IgD-negative memory B cell (primary cell): ENCODE measurements at regions not wholly inside any gene's neighbourhood (a gene's known extent, or its start where the extent isn't known, plus 50 kb on each side); places are given as distances from the start of the nearest gene placed in this dataset.
"Not testable (repeated sequence)": the region's sequence is repeated elsewhere in the genome, so short reads cannot be mapped to it uniquely, and the experiment has no call there.

ENCODE experiments used
- H3K27ac Mint-ChIP-seq, 3 donors: one replicate each; pipeline ENCODE4 v1.8.0; 2020 to 2022; ENCODE audit warnings: mild to moderate bottlenecking in 3 of 3, mixed read lengths in 3 of 3, moderate library complexity in 1 of 3
- H3K27me3 Mint-ChIP-seq: one replicate; pipeline ENCODE4 v1.8.0; 2021; ENCODE audit warnings: mixed read lengths
- H3K36me3 Mint-ChIP-seq: one replicate; pipeline ENCODE4 v1.8.0; 2020; ENCODE audit warnings: mild to moderate bottlenecking, mixed read lengths
- H3K4me1 Mint-ChIP-seq, 3 donors: one replicate each; pipeline ENCODE4 v1.8.0; 2020 to 2022; ENCODE audit warnings: mixed read lengths in 3 of 3, mild to moderate bottlenecking in 1 of 3
- H3K4me3 Mint-ChIP-seq, 4 donors: one replicate each; pipeline ENCODE4 v1.8.0; 2020 to 2022; ENCODE audit warnings: mild to moderate bottlenecking in 4 of 4, mixed read lengths in 4 of 4, moderate library complexity in 3 of 4
- H3K9me3 Mint-ChIP-seq, 3 donors: one replicate each; pipeline ENCODE4 v1.8.0; 2020 to 2021; ENCODE audit warnings: mixed read lengths in 3 of 3, mild to moderate bottlenecking in 1 of 3

- H3K27ac Mint-ChIP-seq: no peak overlapping the region
- no peak overlapping the region for H3K4me3 Mint-ChIP-seq
- H3K4me1 Mint-ChIP-seq: no peaks in the 10 kb centered on the region
- H3K27me3 Mint-ChIP-seq: no peaks in the 10 kb centered on the region
- H3K36me3 Mint-ChIP-seq: no peaks in the 10 kb centered on the region
- peaks cover 0 to 11% (median 1%) of the 10 kb centered on the region in 3 donors for H3K9me3 Mint-ChIP-seq
Measured at GRCh38 chr5:51712201-51712600, 329.0 kb downstream of the ISL1 start.

GRCh38 chr5:51715445-51715844, 332.2 kb downstream of the ISL1 start:
- H3K9me3 Mint-ChIP-seq: peaks cover 0 to 11% (median 1%) of the 10 kb centered on the region in 3 donors
- H3K4me1 Mint-ChIP-seq, H3K4me3 Mint-ChIP-seq, H3K36me3 Mint-ChIP-seq, H3K27ac Mint-ChIP-seq, H3K27me3 Mint-ChIP-seq: not testable (repeated sequence)

GRCh38 chr5:51731421-51732029, 348.3 kb downstream of the ISL1 start:
- Mint-ChIP-seq H3K9me3 (peaks cover 4 to 22% (median 11%) of the 10 kb centered on the region in 3 donors), H3K27me3 (no peaks in the 10 kb centered on the region), H3K27ac (no peak overlapping the region)

GRCh38 chr5:51732304-51732703, 349.1 kb downstream of the ISL1 start:
- H3K27ac Mint-ChIP-seq: no peak overlapping the region

More at GRCh38 chr5:51731421-51732029, 348.3 kb downstream of the ISL1 start:
- no peak overlapping the region for H3K4me3 Mint-ChIP-seq
- H3K4me1 Mint-ChIP-seq: peaks cover 0 to 2% (median 0%) of the 10 kb centered on the region in 3 donors
- peaks cover 1% of the 10 kb centered on the region for H3K36me3 Mint-ChIP-seq

GRCh38 chr5:51734677-51735076, 351.4 kb downstream of the ISL1 start:
- Mint-ChIP-seq H3K4me1 (no peaks in the 10 kb centered on the region), H3K27ac (no peak overlapping the region), H3K4me3 (no peak overlapping the region), H3K9me3 (peaks cover 0 to 12% (median 5%) of the 10 kb centered on the region in 3 donors), H3K27me3 (no peaks in the 10 kb centered on the region), H3K36me3 (peaks cover 1% of the 10 kb centered on the region)

More at GRCh38 chr5:51732304-51732703, 349.1 kb downstream of the ISL1 start:
- Mint-ChIP-seq H3K4me1 (peaks cover 0 to 2% (median 0%) of the 10 kb centered on the region in 3 donors), H3K36me3 (peaks cover 1% of the 10 kb centered on the region), H3K9me3 (peaks cover 4 to 22% (median 9%) of the 10 kb centered on the region in 3 donors), H3K4me3 (no peak overlapping the region), H3K27me3 (no peaks in the 10 kb centered on the region)

- Mint-ChIP-seq H3K9me3 (peaks cover 0 to 5% (median 5%) of the 10 kb centered on the region in 3 donors), H3K36me3 (peaks cover 2% of the 10 kb centered on the region), H3K4me1 (no peaks in the 10 kb centered on the region), H3K27ac (no peak overlapping the region), H3K27me3 (no peaks in the 10 kb centered on the region), H3K4me3 (no peak overlapping the region)
Measured at GRCh38 chr5:51746023-51746422, 362.8 kb downstream of the ISL1 start.

- H3K27me3 Mint-ChIP-seq: no peaks in the 10 kb centered on the region
- H3K4me1 Mint-ChIP-seq: no peaks in the 10 kb centered on the region
- peaks cover 2 to 5% (median 3%) of the 10 kb centered on the region in 3 donors for H3K9me3 Mint-ChIP-seq
- H3K27ac Mint-ChIP-seq: no peak overlapping the region
- no peak overlapping the region for H3K4me3 Mint-ChIP-seq
- peaks cover 2% of the 10 kb centered on the region for H3K36me3 Mint-ChIP-seq
Measured at GRCh38 chr5:51748647-51749046, 365.4 kb downstream of the ISL1 start.
